H1 (cell line): ENCODE measurements at regions not wholly inside any gene's neighbourhood (a gene's known extent, or its start where the extent isn't known, plus 50 kb on each side); places are given as distances from the start of the nearest gene placed in this dataset.

ENCODE experiments used
- ATF2 ChIP-seq: IDR thresholded peaks from 2 replicates; pipeline ENCODE4 v1.6.1; 2012; ENCODE audit warnings: low read length, inconsistent platforms
- BRCA1 ChIP-seq: IDR thresholded peaks from 2 replicates; pipeline ENCODE4 v1.6.1; 2012; ENCODE audit warnings: low read depth, low read length, improper control_type of control experiment
- CREB1 ChIP-seq: IDR thresholded peaks from 2 replicates; pipeline ENCODE4 v1.6.1; 2012; ENCODE audit warnings: inconsistent platforms
- POLR2A ChIP-seq, 2 experiments: IDR thresholded peaks; 1 replicate in 1 of 2; 2 replicates in 1 of 2; pipeline ENCODE4 v1.6.1; 2011; ENCODE audit warnings: low read depth in 2 of 2, low read length in 2 of 2, mild to moderate bottlenecking in 2 of 2; ENCODE audit errors: control extremely low read depth in 1 of 2
- POLR2AphosphoS5 ChIP-seq: IDR thresholded peaks from 2 replicates; pipeline ENCODE4 v1.6.1; 2011; ENCODE audit warnings: low read depth, low read length
- RNF2 ChIP-seq: fragments of 200-900, 300-1000 bp; sonication (generic); IDR thresholded peaks from 2 replicates; pipeline ENCODE4 v1.7.1; 2016; ENCODE audit warnings: borderline replicate concordance, low read depth, mild to moderate bottlenecking, antibody characterized with exemption, low read length; ENCODE audit not compliant: poor library complexity, severe bottlenecking; ENCODE audit errors: missing control alignments
- SRF ChIP-seq: IDR thresholded peaks from 2 replicates; pipeline ENCODE4 v1.6.1; 2011; ENCODE audit warnings: mild to moderate bottlenecking, low read depth, low read length, moderate library complexity
- SUZ12 ChIP-seq: fragments of 200-600 bp; sonication (generic); IDR thresholded peaks from 2 replicates; pipeline ENCODE4 v1.6.1; 2012; ENCODE audit warnings: mild to moderate bottlenecking, inconsistent platforms, low read length, moderate library complexity, mixed read lengths
- TEAD4 ChIP-seq: IDR thresholded peaks from 2 replicates; pipeline ENCODE4 v1.6.1; 2012; ENCODE audit warnings: low read depth, low read length, inconsistent platforms, mixed read lengths
- TF ChIP-seq, protein P1 (sequence below): IDR thresholded peaks from 2 replicates; pipeline ENCODE4 v1.6.1; 2011; ENCODE audit warnings: low read length, improper control_type of control experiment
- TF ChIP-seq, protein P2 (sequence below), 3 experiments: IDR thresholded peaks; 1 replicate in 2 of 3; 2 replicates in 1 of 3; pipeline versions ENCODE4 v1.5.1 to v1.6.1; 2011; ENCODE audit warnings: low read length in 3 of 3, mild to moderate bottlenecking in 3 of 3, inconsistent platforms in 2 of 3, low read depth in 1 of 3, moderate library complexity in 1 of 3; ENCODE audit not compliant: insufficient read depth in 1 of 3; ENCODE audit errors: control extremely low read depth in 1 of 3
- TF ChIP-seq, protein P3 (sequence below): IDR thresholded peaks from 2 replicates; pipeline ENCODE4 v1.6.1; 2012; ENCODE audit warnings: inconsistent platforms

DNA sequence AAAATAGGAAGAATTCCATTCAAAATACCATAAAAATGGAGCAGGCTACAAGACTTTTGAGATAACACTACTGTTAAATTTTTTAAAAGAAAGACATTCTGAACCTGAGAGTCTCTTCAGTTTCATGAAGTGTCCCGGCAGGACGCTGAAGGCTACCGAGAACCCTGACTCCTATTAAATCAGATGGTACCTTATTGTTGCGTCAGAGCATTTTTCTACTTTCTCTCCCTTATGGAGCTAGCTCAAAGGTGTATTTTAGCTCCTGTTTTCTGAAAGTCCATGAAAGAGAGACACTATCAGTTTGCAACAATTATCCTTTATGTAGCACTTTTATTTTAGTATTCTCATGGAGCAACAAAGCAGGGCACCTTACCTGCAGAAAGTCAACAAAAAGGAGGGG, 626.7 kb downstream of the IRS1 start:
- no peak for TF ChIP-seq BRCA1
- no peak for TF ChIP-seq TEAD4
- no peak for TF ChIP-seq POLR2A (IDR thresholded peaks at IDR 0.05; ENCODE audit: control extremely low read depth in 1 of 2, low read depth in 2 of 2, low read length in 2 of 2)
- TF ChIP-seq SRF: no peak
- TF ChIP-seq ATF2: no peak
- TF ChIP-seq, protein P1, sequence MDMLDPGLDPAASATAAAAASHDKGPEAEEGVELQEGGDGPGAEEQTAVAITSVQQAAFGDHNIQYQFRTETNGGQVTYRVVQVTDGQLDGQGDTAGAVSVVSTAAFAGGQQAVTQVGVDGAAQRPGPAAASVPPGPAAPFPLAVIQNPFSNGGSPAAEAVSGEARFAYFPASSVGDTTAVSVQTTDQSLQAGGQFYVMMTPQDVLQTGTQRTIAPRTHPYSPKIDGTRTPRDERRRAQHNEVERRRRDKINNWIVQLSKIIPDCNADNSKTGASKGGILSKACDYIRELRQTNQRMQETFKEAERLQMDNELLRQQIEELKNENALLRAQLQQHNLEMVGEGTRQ: no peak
- TF ChIP-seq SUZ12: no peak
- TF ChIP-seq RNF2: no peak
- TF ChIP-seq, protein P2, sequence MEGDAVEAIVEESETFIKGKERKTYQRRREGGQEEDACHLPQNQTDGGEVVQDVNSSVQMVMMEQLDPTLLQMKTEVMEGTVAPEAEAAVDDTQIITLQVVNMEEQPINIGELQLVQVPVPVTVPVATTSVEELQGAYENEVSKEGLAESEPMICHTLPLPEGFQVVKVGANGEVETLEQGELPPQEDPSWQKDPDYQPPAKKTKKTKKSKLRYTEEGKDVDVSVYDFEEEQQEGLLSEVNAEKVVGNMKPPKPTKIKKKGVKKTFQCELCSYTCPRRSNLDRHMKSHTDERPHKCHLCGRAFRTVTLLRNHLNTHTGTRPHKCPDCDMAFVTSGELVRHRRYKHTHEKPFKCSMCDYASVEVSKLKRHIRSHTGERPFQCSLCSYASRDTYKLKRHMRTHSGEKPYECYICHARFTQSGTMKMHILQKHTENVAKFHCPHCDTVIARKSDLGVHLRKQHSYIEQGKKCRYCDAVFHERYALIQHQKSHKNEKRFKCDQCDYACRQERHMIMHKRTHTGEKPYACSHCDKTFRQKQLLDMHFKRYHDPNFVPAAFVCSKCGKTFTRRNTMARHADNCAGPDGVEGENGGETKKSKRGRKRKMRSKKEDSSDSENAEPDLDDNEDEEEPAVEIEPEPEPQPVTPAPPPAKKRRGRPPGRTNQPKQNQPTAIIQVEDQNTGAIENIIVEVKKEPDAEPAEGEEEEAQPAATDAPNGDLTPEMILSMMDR (IDR thresholded peaks at IDR 0.05; ENCODE audit: control extremely low read depth in 1 of 3, insufficient read depth in 1 of 3, low read depth in 1 of 3, low read length in 3 of 3): no peak
- TF ChIP-seq CREB1: no peak
- no peak for TF ChIP-seq POLR2AphosphoS5
- TF ChIP-seq, protein P3, sequence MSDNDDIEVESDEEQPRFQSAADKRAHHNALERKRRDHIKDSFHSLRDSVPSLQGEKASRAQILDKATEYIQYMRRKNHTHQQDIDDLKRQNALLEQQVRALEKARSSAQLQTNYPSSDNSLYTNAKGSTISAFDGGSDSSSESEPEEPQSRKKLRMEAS: no peak
